Rectal smooth muscle tissue (tissue), 1 donor: ENCODE measurements at regions not wholly inside any gene's neighbourhood (a gene's known extent, or its start where the extent isn't known, plus 50 kb on each side); places are given as distances from the start of the nearest gene placed in this dataset.

Source experiments
- H3K27ac ChIP-seq: one replicate; pipeline ENCODE4 v1.7.0; 2013; ENCODE audit warnings: low read depth, low read length, inconsistent platforms
- H3K27me3 ChIP-seq: one replicate; pipeline ENCODE4 v1.7.0; 2013; ENCODE audit warnings: low read length; ENCODE audit not compliant: control insufficient read depth, insufficient read depth
- H3K36me3 ChIP-seq: one replicate; pipeline ENCODE4 v1.7.0; 2013; ENCODE audit warnings: low read length; ENCODE audit not compliant: control insufficient read depth, insufficient read depth
- H3K4me1 ChIP-seq: one replicate; pipeline ENCODE4 v1.7.0; 2013; ENCODE audit warnings: low read length; ENCODE audit not compliant: control insufficient read depth, insufficient read depth
- H3K4me3 ChIP-seq: one replicate; pipeline ENCODE4 v1.7.0; 2013; ENCODE audit warnings: low read length
- H3K9ac ChIP-seq: one replicate; pipeline ENCODE4 v1.7.0; 2013; ENCODE audit warnings: low read length

DNA sequence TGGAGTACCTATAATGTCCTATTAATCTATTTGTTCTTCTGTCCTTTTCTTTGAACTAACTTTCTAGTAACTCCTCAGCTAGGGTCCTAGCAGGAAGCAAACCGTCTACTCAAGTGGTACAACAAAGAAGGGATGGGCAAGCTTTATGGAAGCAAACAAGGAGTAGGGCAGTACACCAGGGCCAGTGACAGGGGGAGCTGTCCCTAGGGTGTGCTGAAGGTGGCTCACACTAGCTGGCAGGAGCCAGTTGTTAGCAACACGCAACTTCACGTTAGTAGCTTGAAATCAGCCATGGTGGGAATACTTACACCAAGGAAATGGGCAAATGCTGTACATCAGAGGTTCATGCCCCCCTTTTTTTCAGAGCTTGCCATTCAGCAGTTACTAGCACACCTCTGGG, 74.0 kb upstream of the EYA2 start:
- H3K4me3 ChIP-seq, result no peak overlapping the region
- H3K4me1 ChIP-seq, result no peaks in the 10 kb centered on the region
- H3K27ac ChIP-seq, result no peak overlapping the region
- no peak overlapping the region for H3K9ac ChIP-seq
- H3K36me3 ChIP-seq, result no peaks in the 10 kb centered on the region
- no peaks in the 10 kb centered on the region for H3K27me3 ChIP-seq

DNA sequence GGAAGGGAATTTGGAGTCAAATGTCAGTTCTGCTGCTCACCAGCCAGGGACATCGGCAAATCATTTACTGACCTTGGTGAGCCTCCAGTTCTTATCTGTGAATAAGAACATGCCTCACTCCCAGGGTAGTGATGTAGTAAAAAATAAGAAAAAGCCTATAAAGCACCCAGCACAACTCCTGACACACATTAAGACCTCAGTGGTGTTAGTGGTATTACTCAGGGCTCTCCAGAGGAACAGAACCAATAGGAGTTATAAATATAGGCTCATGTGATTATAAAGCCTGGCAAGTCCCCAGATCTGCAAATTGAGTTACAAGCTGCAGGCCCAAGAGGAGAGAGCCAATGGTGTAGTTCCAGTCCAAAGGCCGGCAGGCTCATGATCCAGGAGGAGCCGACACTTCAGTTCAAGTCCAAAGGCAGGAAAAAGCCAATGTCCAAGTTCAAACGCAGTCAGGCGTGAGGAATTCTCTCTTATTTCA, 71.3 kb upstream of the EYA2 start:
- Histone ChIP-seq H3K4me3 (no peak overlapping the region), H3K27ac (no peak overlapping the region), H3K9ac (no peak overlapping the region), H3K27me3 (no peaks in the 10 kb centered on the region), H3K4me1 (no peaks in the 10 kb centered on the region), H3K36me3 (no peaks in the 10 kb centered on the region)

DNA sequence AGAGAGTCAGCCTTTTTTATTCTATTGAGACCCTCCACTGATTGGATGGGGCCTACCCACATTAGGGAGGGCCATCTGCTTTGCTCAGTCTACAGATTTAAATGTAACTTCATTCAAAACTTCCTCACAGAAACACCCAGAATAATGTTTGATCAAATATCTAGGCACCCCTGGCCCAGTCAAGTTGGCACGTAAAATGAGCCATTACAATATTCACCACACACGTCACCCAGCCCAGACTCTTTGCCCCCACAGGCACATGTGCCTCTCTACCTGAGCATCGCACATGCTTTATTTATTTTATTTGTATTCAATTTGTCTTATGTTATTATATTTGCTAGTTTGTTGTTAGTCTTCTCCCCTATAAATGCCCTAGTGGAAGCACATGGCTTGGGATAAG, 70.9 kb upstream of the EYA2 start:
- H3K27ac ChIP-seq, result no peak overlapping the region
- H3K27me3 ChIP-seq, result no peaks in the 10 kb centered on the region
- H3K36me3 ChIP-seq, result no peaks in the 10 kb centered on the region
- H3K9ac ChIP-seq, result no peak overlapping the region
- H3K4me3 ChIP-seq, result no peak overlapping the region
- H3K4me1 ChIP-seq, result no peaks in the 10 kb centered on the region

DNA sequence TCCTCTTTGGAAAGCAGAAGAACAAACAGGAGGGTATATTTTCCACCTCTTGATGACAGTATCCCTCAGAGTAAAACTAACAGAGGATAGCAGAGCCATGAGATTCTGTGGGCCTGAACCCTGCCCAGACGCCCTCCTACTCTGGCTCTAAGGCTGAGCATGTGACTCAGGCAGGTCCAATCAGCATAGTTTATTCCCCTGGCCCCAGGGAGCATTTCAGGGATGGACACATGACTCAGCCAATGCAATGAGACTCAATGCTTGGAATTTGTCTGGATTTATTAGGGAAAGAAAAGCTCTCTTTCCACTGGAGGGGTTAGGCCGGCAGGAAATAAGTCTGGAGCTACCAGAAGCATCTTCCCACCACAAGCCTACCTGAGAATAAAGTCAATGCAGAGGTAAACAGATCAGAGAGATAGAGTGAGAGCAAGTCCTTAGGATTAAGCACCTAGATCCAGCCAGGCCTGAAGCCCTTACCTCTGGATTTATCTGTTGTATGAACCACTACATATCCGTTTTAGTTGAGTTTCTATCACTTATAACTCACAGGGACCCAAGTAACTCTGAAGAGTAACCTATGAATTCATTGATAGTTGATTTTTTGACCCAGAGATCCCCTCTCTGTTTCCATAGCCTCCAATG, 68.2 kb upstream of the EYA2 start:
- Histone ChIP-seq H3K27ac (no peak overlapping the region), H3K36me3 (no peaks in the 10 kb centered on the region)

DNA sequence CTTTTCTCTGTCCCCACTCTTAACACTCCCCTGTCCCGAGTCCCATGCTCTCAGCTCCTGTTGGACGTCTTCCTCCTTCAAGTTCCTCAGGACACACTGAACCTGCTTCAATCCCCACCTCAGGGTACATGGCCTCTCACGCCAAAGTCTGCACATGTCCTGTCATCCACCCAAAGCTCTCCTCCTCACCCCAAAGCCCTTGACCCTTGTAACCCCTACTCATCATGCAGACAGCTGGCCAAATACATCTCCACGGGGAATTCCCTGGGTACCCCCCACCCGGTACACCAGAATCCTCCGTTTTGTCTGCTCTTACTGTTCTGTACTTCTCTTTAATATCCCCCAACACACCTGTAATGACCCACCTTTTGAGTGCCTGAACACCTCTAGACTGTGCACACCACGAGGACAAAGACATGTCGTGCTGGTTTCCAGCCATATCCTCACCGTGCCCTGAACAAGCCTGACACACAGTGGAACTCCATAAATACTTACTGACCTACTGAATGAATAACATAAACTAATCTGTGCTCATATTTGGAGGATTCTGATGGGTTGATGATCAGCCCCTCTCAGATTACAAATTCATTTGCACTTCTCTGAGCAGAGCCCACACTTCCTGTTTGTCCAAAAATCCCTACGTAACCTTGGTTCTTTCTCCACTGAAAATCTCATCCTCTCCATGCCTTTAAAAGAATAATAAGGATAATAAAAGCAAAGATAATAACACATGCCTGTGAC, 66.8 kb upstream of the EYA2 start:
- no peak overlapping the region for H3K9ac ChIP-seq
- H3K4me1 ChIP-seq, result no peaks in the 10 kb centered on the region
- H3K27me3 ChIP-seq, result no peaks in the 10 kb centered on the region
- no peak overlapping the region for H3K27ac ChIP-seq
- H3K36me3 ChIP-seq, result no peaks in the 10 kb centered on the region
- H3K4me3 ChIP-seq, result no peak overlapping the region

More for the DNA sequence above, 68.2 kb upstream of the EYA2 start:
- Histone ChIP-seq H3K4me1 (no peaks in the 10 kb centered on the region), H3K4me3 (no peak overlapping the region), H3K27me3 (no peaks in the 10 kb centered on the region), H3K9ac (no peak overlapping the region)

DNA sequence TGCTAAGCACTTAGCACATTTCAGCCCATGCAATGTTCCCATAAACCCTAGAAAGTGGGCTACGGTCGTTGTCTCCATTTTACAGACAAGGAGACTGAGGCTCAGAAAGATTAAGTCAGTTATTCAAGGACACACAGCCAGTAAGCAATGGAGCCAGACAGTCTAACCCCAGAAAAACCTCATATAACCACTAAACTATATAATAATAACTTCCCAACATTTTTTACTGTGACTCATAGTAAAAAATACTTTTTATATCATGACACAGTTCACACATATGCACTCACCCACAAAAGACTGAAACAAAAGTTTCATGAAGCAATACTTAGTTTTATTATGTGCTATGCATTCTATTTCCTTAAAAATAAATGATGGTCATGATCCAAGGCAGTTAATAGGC, 66.2 kb upstream of the EYA2 start:
- Histone ChIP-seq H3K27me3 (no peaks in the 10 kb centered on the region), H3K9ac (no peak overlapping the region), H3K27ac (no peak overlapping the region), H3K36me3 (no peaks in the 10 kb centered on the region), H3K4me3 (no peak overlapping the region), H3K4me1 (no peaks in the 10 kb centered on the region)

DNA sequence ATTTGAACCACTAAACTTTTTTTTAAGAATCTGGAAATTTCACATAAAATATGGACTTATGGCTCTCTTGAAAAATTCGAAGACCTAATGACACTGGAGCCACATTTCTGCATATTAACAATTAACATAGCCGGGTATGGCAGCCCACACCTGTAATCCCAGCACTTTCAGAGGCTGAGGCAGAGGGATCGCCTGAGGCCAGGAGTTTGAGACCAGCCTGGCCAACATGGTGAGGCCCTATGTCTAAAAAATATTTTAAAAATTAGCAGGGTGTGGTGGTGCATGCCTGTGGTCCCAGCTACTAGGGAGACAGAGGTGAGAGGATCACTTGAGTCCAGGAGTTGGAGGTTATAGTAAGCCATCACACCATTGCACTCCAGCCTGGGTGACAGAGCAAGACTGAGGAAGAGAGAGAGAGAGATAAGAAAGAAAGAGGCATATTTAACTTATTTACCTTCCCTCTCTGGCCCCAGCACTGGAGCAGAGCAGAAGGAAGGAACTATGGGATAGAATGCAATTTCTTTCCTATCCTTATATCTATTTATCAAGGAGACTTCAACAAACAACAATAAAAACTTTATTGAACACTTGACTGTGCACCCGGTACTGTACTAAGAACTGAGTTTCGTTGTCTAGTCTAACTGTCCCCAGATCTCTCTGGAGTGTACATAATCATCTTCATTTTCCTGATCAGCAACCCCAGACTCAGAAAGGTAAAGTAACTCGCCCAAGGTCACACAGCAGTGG, 63.6 kb upstream of the EYA2 start:
- Histone ChIP-seq H3K27me3 (no peaks in the 10 kb centered on the region), H3K36me3 (no peaks in the 10 kb centered on the region), H3K4me3 (no peak overlapping the region)

DNA sequence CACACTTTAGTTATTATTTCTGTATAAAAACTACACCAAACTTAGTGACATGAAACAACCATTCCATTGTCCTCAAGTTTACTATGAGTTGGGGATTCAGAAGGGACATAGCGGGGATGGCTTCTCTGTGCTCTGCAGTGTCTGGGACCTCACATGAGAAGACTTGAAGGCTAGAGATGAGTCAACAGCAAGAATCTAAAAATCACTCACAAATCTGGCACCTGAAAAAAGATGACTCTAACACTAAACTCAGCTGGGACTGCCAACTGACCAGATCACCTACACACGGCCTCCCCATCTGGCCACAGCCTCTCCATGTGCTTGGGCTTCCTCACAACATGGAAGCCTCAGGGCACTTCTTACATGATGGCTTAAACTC, 63.0 kb upstream of the EYA2 start:
- Histone ChIP-seq H3K9ac (no peak overlapping the region), H3K27me3 (no peaks in the 10 kb centered on the region), H3K4me3 (no peak overlapping the region), H3K36me3 (no peaks in the 10 kb centered on the region), H3K27ac (no peak overlapping the region), H3K4me1 (no peaks in the 10 kb centered on the region)

More for the DNA sequence above, 63.6 kb upstream of the EYA2 start:
- H3K27ac ChIP-seq, result no peak overlapping the region
- no peak overlapping the region for H3K9ac ChIP-seq
- H3K4me1 ChIP-seq, result no peaks in the 10 kb centered on the region

DNA sequence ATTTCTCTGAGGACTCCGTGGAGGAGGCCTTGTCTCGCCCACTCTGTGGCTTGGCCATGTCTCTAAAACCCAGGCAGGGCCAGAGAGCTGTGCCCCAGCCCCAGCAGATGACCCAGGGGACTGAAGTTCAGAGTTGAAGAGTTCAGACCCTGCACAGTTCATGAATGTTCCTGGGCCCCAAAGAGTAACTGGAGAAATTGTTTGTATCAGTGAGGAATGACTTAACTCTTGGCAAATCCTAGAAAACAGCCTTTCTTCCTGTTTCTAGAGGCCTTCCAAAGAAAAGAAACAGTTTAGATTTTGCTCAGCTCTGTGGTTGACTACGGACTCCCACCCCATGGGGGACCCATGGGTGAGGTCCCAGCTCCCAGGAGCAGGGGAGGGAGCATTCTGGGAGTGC, 62.1 kb upstream of the EYA2 start:
- Histone ChIP-seq H3K27me3 (no peaks in the 10 kb centered on the region), H3K9ac (no peak overlapping the region), H3K36me3 (no peaks in the 10 kb centered on the region), H3K4me1 (no peaks in the 10 kb centered on the region), H3K27ac (no peak overlapping the region), H3K4me3 (no peak overlapping the region)

DNA sequence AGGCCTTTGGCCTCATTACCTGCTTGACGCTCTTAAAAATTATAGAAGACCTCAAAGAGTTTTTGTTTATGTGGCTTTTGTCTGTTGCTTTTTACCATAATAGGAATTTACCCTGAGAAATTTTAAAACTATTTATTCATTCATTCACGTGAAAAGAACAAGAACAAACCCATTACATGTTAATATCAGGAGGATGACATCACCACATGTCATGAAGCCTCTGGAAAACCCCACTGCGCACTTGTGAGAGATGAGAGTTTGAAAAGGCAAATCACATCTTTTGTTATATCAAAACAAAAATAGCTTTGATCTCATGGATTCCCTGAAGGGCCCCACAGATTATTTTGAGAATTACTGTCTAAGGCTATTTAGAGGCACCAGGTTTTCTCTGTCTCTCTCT, 61.3 kb upstream of the EYA2 start:
- Histone ChIP-seq H3K4me3 (no peak overlapping the region), H3K27ac (no peak overlapping the region), H3K36me3 (no peaks in the 10 kb centered on the region), H3K27me3 (no peaks in the 10 kb centered on the region), H3K9ac (no peak overlapping the region), H3K4me1 (no peaks in the 10 kb centered on the region)

DNA sequence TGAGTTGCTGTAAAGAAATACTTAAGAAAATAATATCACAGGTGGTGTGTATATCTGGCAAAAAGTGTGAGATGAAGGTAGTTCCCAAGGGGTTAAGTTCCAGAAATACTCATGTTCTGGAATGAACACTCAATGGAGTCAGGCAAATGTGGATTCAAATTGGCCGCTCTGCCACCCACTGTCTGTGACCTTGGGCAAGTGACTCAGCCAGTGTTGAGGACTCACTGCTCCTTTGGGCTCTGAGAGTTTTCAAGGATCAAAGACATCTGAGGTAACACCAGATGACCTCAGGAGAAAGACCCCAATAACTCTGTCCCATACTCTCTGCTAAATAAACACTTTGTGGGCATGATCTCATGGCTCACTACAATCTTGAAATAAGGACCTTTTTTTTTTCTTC, 59.2 kb upstream of the EYA2 start:
- H3K4me1 ChIP-seq, result no peaks in the 10 kb centered on the region
- H3K4me3 ChIP-seq, result no peak overlapping the region
- H3K27me3 ChIP-seq, result no peaks in the 10 kb centered on the region
- H3K27ac ChIP-seq, result no peak overlapping the region
- H3K9ac ChIP-seq, result no peak overlapping the region
- H3K36me3 ChIP-seq, result no peaks in the 10 kb centered on the region

DNA sequence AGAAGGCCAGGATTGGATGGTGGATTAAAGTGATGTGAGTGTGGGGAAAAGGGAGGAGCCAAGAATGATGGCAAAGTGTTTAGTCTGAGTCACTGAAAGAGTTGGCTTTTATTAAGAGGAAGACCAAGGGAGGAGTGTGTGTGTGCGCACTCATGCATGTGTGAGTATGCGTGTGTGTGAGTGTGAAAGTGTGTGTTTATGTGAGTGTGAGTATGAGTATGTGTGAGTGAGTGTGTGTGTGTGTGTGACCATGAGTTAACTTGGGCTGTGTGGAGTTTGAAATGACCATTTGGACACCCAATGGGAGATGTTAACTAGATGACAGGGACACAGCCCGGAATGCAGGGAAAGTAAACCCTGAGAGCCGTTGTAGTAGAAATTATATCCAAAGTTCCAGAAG, 57.6 kb upstream of the EYA2 start:
- Histone ChIP-seq H3K4me1 (no peaks in the 10 kb centered on the region), H3K27ac (no peak overlapping the region), H3K27me3 (no peaks in the 10 kb centered on the region), H3K9ac (no peak overlapping the region), H3K36me3 (no peaks in the 10 kb centered on the region), H3K4me3 (no peak overlapping the region)
